Ureter (tissue), 1 donor: ENCODE measurements at regions not wholly inside any gene's neighbourhood (a gene's known extent, or its start where the extent isn't known, plus 50 kb on each side); places are given as distances from the start of the nearest gene placed in this dataset.

Experiments used
- DNase-seq: peaks from one replicate; pipeline ENCODE4 v3.0.0-alpha.2; 2020; ENCODE audit warnings: low spot score
- donor health status: DM: yes; HTN: yes; CAD: no.

DNA sequence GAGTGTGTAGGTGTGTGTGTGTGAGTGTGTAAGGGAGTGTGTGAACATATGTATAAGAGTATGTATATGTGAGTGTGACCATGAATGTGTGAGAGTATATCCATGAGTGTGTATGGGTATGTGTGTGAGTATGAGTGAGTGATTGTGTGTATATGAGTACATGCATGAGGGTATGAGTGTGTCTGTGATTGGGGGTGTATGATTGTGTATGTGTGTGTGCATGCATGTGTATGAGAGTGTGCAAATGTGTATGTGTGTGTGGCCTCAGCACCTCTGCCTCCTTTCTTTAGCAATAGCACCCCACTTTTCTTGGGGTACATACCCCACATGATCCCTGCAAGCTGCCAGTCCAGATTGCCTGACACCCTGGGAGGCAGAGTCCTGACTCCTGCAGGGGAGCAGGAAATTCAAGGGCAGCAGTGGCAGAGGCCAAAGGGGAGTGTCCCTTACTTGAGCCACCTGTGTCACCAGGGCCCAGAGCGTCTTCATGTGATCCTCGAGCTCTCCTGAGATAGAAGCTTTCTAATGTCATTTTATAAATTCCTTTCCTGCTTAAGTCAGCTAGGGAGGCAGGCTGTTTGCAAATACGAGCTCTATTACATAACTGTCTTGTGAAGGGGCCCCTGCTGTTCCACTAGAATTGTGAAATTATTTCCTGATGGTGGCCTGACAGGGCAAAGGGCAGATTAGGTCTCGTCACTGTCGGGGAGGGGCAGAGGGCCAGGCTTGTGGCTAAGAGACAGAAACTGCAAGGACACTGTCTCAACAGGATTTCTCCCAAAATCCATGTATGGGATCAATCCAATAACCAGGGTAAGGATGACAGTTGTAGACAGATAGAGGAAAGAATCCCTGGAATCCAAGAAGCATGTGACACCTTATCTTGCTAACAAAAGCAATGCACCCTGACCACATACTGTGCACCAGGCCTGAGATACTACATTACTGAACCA, 389.1 kb downstream of the GADD45G start:
- no peak for DNase-seq

DNA sequence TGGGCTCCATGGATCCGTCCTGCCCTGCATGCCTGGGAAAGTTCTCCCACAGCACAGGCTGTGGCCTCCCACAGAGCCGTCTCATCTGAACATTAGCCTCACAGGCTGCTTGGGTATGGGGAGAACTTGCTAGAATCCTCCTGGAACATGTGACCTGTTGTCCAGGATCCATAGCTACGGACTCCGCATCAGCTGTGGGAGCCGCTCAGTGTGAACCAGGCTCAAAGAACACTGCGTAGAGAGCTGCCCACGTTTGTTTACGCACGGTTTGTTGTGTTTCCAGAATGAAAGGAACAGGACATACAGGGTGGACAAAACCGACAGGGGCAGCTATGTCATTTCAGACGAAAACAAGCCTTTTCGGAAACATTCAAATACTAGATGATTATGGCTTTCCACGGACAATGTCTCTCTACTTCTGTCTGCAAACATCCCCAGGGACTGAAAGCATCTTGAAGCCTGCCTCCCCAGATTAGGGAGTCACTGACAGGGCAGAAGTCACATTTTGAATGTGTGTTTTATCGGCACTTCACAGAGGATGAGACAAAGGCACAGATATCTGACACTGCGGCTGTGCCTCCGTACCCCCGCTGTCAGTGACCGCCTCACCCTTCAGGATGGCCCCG, 390.3 kb downstream of the GADD45G start:
- no peak for DNase-seq

DNA sequence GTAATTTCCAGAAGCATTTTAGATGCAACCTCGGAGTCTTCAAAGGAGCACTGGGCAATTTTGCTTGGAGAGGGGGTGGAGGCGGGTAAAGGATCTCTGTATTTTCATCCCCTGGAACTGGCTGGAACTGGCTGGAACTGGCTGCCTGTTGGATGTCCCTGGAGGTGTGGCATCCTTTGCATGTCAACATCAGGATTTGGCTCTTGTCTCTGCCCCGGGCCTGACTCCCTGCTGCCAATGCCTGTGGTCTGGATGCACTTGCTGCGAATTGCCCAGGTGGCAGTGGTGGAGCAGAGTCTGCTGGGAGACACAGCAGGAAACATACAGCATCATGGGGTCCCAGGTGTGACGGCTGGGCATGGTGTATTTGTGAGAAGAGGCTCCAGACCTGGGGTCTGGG, 391.3 kb downstream of the GADD45G start:
- DNase-seq = no peak

DNA sequence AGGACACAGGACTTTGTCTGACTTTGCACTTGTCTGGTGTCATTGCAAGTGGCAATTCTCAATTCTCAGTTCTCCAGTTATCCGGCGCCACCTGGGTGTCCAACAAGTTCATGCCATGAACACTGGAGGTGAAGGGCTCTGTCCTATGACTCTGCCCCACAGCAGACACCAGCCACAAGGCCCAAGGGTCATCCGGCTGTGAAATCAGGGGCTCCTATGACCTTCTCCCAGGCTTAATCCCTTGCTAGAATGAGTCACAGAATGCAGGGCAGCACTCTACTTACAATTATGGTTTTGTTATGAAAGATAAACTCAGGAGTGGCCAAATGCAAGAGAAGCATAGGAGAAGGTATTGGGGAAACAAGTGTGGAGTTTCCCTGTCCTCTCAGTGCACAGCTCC, 392.0 kb downstream of the GADD45G start:
- no peak for DNase-seq

DNA sequence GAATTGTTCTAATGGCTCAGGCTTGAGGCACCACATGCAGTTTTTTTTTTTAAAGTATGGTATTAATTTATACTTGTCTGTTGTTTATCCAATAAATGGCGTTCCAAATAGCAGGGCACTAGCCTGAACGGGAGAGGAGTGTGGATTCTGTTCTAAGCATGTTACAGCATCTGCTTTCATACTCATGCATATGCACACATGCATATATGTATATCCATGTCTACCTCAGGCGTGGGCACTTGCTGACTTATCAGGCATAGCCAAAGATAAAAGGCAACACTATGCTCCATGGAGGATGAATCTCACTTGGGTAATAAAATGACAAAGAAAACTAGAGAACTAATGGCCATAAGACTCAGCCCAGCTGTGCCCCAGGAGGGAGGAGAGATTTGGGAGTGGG, 393.8 kb downstream of the GADD45G start:
- no peak for DNase-seq

DNA sequence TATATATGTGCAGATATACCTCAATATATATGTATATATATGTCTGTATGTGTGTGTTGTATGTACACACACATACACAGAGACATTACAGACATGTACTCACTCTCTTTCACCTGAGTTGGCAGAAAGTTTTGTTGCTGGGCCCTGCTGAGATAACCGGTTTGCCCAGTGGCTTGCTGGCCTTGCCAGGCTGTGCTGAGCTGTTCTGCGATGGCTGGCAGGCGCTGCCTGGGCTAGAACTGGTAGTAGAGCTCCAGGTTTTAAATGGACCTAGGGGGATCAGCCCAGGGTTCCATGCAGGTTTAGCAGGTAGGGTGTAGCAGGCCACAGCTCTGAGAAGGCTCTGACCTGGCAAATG, 394.3 kb downstream of the GADD45G start:
- peak; percentile 70 for DNase-seq

DNA sequence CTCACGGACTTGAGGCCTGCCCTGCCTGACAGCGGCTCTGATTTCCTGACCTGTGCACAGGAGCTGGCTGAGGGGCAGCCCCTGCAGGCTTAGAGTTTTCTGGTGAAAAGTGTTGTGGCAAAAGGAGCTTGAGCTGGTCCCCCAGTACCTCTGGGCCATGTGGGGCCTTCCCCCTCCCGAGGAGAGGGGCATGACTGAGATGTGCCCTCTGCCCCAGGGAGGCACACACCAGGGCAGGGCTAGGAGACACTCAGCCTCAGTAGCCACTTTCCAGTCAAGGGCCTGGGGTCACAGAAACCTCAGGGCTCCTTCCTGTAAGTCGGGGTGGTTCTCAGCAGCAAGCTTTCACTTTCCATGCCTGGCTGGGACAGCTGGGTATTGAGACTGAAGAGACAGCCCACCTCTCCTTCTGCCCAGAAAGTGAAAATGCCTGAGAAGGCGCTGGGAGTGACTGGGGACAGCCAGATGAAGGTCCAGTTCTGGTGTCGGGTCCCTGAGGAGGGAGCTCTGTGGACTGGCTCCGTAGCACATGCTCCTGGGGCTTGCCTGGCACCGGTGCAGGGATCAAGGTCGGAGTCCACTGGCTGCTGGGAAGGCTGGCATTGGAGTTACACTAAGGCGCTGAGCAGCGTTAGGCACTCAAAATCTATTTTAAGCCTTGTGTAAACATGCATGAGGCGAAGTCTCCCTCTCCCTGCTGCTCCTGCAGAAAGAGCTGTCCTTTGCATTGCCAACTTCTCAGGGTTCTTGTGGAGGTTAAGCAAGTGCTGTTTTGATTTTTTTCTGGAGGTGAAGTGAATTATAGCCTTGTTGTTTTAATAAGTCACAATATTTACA, 394.9 kb downstream of the GADD45G start:
- DNase-seq = peak; percentile 75

DNA sequence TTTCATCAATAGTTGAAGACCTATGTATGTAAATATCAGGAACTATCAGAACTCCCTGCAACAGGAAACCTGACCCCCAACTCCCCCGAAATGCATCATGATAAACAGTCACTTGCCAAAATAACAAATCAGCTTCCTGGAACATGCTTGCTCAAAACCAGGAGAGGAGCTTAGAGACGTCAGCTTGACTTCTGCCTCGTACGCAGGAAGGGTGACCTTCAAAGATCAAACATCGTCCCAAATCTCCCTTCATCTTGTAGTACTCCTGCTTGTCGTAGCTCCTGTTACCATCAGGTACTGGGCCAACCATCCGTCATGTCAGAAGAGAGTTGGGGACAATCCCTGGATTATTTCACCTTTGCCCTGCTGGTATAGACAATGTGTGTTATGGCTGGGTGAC, 396.1 kb downstream of the GADD45G start:
- no peak for DNase-seq

DNA sequence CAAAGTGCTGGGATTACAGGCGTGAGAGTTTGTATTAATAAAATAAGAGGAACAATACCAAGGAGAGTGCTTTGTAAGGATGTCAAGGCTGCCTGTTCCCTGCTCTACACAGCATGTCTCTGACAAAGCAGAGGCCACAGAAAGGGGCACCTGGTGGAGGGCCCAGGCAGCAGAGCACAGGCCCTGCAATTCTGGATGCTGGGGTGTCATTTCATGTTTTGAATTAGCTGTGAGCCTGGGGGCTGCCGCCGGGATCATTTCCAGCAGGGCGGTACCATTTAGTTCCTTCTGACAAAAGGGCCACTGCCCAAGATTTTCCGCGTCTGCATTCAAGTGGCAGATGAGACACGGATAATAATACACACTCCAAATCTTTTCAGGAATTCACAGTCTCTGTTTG, 396.9 kb downstream of the GADD45G start:
- no peak for DNase-seq

DNA sequence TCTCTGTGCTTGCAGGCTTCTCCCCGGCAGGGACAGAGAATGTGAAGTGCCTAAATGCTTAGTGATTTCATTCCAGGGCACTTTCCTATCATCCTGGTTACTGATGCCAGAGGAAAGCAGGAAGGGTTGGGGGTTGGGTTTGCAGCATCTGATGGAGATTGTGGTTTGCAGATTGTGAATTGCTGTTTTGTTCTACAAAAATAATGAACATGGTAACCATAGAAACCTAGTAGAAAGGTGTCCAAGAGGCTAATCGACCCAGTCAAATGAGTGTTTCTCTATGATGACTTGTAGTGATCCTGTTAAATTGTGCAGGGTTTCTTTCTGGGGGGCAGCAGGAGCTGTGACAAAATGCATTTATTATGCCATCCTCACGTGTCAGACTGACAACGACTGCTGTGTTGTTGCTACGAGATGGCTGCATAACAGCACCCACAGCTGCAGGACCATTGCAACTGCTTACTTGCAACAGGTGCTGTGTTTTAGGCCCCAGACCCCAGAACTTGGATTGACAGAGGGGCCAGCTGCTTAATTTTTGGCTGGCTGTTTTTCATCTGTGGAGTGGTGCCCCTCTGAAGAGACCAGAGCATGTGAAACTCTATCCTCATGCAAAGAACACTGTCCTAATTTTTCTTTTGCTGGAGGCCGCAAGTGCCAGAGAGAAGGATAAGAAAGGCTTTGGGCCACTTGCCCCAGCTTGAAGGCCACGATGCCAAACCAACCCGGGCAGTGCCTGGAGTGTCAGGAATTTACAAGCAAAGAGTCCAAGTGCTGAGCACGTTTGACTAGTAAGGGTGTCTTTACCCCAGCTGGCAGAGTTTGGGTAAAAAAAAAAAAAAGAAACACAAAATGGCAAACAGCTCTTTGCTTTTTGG, 397.8 kb downstream of the GADD45G start:
- no peak for DNase-seq

DNA sequence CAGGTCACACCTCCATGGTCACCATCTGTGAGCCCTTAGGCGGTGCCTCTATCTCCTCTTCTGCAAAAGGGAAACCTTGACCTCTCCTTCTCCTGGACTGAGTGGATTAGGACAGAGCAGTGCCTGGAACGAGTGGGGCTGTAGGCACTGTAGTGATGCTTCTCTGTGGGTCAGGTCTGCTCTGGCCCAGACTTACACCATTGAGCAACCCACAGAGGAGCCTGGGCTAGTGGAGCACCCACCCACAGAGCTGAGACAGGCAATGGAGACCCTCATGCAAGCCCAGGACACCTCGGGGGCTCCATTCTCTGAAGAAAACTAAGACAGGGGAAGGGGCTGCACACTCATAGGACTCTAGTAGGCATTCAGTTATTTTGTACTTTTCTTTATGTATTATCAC, 400.6 kb downstream of the GADD45G start:
- no peak for DNase-seq

DNA sequence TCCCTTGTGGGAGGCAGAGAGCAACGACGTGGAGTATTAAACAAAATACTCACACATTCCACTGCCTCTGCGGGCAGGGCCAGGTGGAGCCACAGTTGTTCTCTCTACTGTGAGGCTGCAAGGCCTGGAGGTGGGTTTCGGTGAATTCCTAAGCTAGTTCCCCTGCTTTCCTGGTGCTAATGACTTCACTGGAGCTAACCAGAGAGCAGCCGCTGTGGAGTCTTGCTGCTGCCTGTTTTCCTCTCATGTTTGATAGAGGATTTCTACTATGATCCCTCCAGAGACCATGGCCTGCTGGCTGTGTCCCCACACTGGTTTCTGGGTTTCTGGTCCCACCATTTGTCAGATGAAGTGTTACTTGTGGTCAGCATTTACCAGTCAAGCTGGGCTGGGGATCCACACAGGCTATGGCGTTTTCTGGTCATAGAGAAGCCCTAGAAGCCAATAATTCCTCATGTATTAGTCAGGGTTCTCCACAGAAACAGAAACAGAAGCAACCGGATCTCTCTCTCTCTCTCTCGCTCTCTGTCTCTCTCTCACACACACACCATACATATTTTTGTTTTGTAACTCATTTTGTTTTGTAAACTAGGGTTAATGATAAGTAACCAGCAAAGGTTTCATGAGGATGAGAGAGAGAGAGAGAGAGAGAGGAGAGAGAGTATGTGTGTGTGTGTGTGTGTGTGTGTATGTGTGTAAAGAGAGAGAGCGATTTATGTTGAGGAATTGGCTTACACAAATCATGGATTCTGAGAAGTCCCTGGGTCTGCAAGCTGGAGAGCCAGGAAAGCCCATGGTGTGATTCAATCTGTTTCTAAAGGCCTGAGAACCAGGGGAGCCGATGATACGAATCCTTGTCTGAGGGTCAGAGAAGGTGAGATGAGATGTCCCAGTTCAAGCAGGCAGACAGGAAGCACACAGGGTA, 403.0 kb downstream of the GADD45G start:
- DNase-seq = no peak

DNA sequence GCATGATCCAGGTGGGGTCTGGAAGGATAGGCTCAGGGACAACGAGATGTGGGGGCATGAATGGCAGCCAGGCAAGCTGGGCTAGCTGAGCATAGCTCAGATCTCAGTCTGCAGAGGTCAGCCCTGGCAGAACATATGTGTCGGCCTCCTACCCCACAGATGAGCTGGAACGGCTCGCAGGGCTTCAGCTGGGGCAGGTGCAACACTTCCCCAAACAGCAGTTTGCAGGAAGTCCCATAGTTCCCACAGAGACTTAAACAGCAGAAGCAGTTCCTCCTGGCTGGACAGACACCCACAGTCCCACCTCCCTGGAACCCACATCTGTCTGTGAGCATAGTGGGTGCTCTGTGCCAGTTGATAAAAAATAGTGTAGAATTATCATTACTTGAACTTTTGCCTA, 404.6 kb downstream of the GADD45G start:
- no peak for DNase-seq

DNA sequence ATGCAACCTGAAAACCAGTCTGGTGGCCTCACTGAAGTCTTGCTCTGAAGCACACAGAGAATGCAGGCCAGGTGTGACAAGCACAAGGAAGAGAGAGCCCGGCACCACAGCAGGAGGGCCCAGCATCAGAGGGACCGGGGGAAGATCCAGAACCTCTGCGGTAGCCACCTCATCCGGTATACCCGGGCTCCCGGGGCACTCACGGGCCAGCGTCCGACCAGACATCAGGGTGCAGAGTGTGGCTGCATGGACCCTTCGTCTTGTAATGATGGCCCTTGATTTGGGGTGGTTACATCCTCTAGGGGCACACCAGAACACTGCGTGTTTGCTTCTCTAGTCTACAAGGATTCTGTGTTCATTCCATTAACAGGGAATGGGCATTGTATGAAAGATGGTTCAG, 406.0 kb downstream of the GADD45G start:
- DNase-seq = no peak

DNA sequence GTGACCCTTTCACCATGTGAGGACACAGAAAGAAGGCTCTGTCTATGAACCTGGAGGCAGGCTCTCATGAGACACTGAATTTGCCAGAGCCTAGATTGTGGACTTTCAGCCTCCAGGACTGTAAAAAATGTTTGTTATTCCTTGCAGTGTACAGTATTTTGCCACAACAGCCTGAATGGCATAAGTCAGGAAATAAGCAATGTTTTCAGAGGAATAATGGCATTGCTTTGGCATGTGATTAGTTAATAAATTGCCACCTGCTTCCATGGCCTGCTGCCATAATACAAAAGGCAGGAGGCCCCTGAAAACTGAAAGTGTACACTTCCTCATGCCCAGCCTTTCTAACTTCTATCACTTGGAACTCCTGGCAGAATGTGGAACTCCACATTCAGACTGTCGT, 408.1 kb downstream of the GADD45G start:
- DNase-seq = no peak

DNA sequence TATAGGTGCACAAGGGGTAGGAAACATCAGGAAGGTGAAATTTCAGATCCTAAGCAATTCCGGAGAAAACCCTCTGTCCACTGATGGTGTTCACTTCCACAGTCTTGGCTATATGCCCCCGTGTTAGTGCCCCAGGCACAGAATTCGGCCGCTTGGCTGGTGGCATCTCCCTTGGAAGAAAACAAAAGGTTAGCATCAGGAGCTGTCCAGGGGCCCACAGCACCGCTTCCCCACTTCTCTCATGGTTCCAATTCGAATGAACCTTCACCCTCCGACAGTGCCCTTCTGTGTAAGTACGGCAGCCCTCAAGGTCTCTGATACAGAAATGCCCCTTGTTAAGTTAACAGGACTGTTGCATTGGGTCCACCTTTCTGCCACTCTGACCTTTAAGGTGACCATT, 409.0 kb downstream of the GADD45G start:
- DNase-seq = no peak

DNA sequence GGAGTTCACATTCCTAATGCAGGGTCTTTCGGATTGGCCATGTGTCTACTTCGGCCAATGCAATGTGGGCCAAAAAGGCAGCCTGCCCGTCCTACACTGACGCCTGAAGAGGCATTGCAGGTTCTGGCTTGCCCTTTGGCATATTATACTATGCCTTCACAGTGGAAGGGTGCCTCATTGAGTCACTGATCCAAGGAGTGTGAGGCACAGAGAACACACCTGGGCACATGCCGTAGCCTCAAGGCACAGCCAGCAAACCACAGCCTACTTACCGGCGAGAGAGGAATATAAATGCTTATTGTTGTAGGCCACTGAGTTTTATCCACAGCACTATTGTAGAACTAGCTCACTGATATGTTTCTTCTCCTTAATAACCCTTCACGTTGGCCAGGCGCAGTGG, 409.6 kb downstream of the GADD45G start:
- peak; percentile 59 for DNase-seq

DNA sequence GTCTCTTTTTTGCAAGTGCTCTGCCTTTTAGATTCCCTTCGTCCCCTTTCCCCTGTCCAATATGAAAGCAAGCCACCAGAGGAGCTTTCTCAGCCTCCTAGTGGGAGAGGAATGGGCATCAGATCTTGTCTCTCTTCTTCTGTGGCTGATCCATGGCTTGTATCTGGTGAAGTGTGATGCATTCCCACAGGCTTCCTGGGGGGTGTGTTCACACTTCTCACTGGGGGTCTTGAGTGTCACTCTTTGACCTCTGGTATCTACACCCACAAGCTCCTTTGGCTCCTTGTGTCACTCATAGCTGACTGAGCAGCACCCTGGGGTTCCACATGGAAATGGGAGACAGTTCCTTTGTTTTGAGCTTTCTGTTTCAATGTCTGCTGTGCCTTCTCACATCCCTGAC, 411.5 kb downstream of the GADD45G start:
- no peak for DNase-seq

DNA sequence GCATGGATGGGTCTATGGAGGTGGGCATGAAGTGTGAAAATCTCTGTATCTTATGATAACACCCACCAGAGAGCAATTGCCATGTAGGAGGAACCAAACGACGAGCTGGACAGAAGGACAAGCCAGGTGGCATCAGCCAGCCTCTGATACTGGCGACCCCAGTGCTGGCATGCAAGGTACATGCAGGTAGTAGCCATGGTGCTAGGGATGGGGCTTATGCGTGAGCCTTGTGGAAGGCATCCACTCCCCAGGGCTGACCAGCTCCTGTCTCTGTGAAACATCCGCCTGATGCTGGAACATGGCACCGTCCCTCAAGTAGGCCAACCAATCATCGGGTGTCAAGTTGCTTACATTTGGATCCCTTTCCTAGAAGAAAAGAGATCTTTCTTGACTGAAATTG, 412.9 kb downstream of the GADD45G start:
- DNase-seq = no peak

DNA sequence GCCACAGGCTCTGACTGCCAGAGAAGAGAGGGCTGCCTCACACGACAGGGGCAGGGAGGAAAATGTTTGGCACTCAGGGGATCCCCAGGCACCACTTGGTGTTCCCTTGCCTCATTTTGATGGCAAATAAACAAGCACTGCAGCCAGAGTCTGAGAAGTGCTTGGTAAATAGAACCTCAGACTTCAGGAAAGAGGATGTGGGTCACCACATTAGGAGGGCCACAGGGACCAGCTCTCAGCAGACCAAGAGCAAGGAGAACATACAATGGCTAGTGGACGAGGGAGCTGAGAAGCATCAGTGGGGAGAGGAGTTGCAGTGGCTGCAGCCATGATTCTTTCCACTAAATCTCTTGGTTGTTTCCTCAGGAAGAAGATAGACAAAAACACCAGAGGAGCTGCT, 413.9 kb downstream of the GADD45G start:
- no peak for DNase-seq

DNA sequence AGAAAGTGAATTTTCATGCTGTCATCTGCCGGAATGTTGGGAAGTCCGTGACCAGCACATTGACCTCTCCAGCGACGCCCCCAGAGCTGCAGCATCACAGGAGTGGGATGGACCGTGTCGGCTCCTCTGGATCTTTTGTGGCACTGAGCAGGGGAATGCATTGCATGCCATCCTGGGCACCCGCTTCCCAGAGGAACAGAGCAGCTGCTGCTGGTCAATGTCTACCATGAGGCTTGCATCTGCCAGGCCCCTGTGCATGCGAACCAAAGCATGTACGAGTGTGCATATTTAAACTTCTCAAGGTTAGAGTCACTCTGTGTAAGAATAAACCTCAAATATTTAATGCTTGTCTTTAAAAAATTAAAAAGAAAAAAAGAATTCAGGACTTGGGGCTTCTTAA, 414.8 kb downstream of the GADD45G start:
- DNase-seq = no peak
